ENCODE measurements at regions not wholly inside any gene's neighbourhood (a gene's known extent, or its start where the extent isn't known, plus 50 kb on each side); places are given as distances from the start of the nearest gene placed in this dataset.
"Not testable (repeated sequence)": the region's sequence is repeated elsewhere in the genome, so short reads cannot be mapped to it uniquely, and the experiment has no call there.

GRCh38 chr6:44037847-44038542, 89.3 kb downstream of the MRPL14 start:
- no peak for DNase-seq (ENCODE audit: low spot score)

GRCh38 chr6:44037276-44037675, 90.0 kb downstream of the MRPL14 start:
- not testable (repeated sequence) for DNase-seq (ENCODE audit: low spot score)

GRCh38 chr6:44036699-44037101, 90.6 kb downstream of the MRPL14 start:
- no peak for DNase-seq (ENCODE audit: low spot score)

GRCh38 chr6:44036196-44036595, 91.1 kb downstream of the MRPL14 start:
- DNase-seq (ENCODE audit: low spot score): no peak

- DNase-seq (ENCODE audit: low spot score): no peak
Measured at GRCh38 chr6:44035621-44036020, 91.6 kb downstream of the MRPL14 start.

DNA sequence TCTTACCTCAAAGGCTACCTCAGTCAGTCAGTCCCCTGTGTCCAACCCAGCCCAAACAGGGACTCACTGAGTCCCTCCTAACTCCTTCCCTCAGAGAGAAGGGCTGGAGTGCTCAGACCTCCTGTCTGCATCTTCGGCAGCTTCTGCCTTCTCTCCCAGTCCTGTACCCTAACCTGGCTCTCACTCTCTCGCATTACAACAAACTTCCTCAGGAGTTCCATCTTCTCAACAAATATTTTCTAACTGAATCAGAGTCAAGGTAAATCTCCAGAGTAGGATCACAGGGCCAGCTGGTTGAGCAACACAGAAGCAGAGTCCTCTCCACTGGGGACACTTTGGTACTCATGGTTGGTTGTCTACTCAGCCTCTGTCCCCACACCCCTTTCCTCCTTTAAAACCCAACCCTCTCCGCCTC, 92.3 kb downstream of the MRPL14 start:
- DNase-seq (ENCODE audit: low spot score): peak; percentile 8

- no peak for DNase-seq (ENCODE audit: low spot score)
Measured at GRCh38 chr6:44034391-44034861, 92.8 kb downstream of the MRPL14 start.

DNA sequence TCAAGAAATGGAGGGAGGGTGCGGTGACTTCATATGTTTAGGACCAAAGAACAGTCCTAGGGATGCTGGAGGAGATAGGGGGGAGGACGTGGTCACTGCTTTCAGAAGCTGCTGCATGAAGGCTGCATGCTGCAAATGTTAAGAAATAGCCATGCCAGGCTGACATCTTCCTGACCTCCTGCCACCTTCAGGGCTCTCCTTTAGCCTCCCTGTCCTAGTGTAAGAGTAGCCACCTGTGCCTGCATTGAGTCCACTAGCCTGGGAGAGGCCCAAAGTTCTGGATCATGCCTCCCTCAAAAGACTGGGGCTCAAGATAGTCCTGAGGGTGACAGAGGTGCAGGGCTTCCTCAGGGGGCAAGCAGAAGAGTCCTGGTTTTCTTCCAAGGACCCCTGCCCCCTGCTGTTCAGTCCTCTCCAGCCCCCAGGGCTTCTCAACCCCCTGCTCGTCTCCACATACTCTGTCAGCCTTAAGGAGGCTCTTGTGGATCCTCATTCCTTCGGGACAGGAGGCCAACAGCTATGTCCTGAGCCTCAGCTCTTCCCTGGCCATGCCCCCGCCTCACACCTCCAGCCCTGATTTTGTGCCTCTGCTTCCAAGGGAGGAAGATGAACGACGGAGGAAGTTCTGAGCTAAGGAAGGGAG, 96.3 kb downstream of the MRPL14 start:
- DNase-seq (ENCODE audit: low spot score): no peak

- DNase-seq (ENCODE audit: low spot score): no peak
Measured at GRCh38 chr6:44029444-44030185, 97.6 kb downstream of the MRPL14 start.

DNA sequence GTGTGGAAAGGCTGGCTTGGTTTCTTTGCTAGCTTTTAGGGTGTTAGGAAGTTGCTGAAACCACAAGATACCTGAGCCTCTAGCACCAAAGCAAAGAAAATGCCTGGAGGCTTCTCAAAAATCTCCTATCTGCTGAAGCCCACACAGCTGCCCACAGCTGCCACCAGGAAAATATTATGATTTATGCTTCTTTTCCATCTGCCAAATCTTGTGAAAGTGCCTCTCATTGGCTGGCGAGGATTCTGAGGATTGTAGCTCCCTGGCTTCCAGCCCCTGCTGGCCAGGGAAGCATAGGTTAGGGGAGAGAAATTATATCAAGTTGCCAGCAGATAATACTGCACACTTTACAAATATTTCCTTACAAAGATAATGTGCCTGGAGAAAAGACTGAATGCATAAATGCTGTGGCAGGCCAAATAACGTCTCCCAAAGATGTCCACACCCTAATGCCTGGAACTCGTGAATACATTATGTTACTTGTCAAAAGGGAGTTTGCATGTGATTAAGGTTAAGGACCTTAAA, 98.4 kb downstream of the MRPL14 start:
- no peak for DNase-seq (ENCODE audit: low spot score)

- no peak for DNase-seq (ENCODE audit: low spot score)
Measured at GRCh38 chr6:44025226-44025625, 102.0 kb downstream of the MRPL14 start.

GRCh38 chr6:44024574-44025219, 102.6 kb downstream of the MRPL14 start:
- no peak for DNase-seq (ENCODE audit: low spot score)

DNA sequence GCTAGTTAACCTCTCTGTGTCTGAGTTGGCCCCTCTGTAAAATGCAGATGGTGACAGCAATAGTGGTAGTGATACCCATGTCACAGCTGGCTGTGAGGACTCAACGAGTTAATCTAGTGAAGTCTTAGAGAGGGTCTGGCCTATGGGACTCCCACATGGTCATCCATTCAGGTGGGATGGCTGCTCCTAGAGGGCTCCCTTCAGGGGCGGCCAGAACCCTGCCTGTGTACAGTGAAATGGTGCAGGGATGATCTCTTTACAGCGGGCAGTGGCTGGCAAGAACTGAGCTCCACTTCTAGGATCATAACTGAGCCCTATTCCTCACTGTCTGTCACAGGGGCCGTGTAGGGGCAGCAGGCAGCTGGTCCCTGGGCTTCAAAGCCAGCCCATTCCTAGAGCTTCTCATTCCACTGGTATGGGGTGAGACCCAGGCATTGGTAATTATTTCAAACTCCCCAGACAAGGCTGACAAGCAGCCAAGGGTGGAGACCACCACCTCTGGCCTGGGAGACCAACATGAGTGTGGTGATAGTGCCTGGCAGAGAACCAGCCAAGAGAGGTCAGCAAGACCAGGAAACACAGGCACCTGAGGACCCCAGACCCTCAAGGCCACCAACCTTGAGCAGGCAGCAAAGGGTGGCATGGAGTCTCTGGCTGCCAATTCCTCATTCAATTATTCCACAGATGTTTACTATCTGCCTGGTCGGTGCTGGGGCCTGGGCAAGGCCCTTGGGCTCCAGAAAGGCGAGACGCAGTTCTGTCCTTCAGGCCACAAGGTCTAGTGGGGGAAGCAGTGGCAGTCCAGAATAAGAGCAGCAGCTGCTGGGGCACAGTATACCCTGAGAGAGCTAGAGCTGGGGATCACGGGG, 103.4 kb downstream of the MRPL14 start:
- DNase-seq (ENCODE audit: low spot score): no peak

DNA sequence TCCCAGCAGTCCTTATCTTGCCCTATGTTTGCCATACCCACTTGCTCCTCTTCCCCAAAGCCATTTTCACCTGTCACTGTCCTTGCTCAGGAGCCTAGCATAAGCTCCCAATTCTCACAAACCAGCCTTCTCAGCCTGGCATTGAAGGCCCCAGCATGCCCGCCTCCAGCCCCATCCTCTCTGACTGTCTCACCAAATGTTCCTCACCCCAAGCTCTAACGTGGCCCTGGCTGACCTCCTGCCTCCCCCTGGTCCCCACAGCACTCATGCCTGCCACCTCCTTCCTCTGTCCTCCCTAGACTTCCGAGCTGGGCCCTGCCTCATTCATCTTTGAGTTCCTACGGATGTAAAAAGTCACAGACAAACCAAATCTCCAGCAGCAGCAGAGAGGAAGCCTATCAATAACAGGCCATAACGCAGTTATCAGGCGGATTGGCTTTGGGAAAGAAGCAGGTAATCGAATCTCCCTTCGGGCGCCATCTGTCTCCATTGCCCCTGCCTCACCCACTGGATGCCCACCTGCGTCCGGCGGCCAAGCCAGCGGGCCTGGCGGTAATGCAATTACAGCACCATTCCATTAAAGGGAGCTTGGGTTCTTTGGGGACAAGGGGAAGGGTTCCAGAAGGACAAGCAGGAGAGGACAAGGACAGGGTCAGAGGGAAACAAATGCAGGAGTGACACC, 104.4 kb downstream of the MRPL14 start:
- no peak for DNase-seq (ENCODE audit: low spot score)

DNA sequence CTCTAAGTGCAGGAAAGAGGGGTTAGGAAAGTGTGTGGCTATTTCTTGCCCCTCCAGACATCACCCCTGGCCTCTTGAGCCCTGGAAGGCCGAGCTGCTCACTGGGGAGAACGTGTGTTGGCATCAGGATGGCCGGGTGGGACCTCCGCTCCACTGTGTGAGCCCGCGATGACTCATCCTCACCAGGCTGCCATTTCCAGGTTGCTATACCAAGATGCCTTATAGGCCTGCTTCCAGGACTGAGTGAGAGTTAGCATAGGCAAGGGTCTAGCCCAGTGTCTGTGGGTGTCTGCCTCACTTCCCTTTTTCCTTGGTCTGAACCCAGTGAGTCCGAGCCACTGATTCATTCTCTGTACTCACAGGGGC, 105.0 kb downstream of the MRPL14 start:
- DNase-seq (ENCODE audit: low spot score): no peak

GRCh38 chr6:44021589-44022295, 105.5 kb downstream of the MRPL14 start:
- no peak for DNase-seq (ENCODE audit: low spot score)

DNA sequence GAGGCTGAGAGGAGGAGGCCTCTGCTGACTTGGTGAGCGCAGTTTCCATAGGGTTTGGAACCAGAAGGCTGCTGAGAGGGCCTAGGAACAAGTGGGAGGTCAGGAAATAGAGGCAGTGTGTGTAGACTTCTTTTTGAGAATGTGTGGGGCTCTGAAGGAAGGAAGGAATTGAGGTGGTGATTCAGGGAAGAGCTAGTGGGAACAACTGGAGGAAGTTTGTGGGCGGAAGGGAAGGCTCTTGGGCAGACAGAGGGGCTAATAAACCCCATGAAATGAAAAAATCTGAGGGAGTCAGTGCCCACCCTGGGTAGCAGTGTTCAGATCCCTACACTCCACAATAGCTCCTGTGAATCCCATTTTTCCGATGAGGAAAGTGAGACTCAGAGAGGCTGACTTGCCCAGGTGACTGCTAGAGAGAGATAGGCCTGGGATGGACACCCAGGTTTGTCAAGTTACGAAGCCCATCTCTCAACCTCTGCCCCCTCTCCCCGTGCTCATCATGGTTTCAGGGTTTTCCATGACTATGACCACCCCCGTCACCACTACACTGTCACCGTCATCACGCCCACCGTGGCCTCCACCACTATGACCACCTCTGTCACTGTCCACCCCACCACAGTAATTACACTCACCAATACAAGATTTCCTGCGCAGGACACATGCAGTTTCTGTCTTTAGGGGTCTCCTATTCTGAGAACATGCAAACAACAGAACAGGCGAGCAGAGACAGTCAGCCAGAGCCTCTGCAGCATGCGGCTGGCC, 106.4 kb downstream of the MRPL14 start:
- DNase-seq (ENCODE audit: low spot score): no peak

- no peak for DNase-seq (ENCODE audit: low spot score)
Measured at GRCh38 chr6:44020148-44020547, 107.1 kb downstream of the MRPL14 start.

- not testable (repeated sequence) for DNase-seq (ENCODE audit: low spot score)
Measured at GRCh38 chr6:44017307-44017706, 109.9 kb downstream of the MRPL14 start.

Data from HT-29 (cell line).